ENCODE measurements at regions not wholly inside any gene's neighbourhood (a gene's known extent, or its start where the extent isn't known, plus 50 kb on each side); places are given as distances from the start of the nearest gene placed in this dataset.

DNA sequence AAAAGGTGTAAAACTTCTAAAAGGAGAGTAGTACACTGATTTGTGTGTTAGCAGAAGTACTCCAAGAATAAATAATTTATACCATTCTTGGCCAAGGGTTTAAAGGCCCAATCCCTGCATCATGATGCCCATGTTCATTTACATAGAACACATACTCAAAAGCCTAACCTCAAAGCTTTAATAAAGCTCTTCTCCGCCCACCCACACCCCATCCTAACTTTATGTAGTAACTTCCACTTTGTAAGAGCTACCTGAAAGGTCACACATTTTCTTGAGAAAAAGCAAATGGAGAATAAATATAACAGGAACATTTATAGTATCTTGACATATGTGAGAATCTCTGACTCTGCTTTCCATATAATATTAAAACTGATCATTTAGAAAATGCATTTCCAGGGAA, 148.8 kb upstream of the FREM1 start:
- Histone ChIP-seq H3K27ac (ENCODE audit: low read depth, low read length) (no peak overlapping the region), H3K9me2 (ENCODE audit: insufficient read depth) (no peaks in the 10 kb centered on the region), H3K27me3 (ENCODE audit: insufficient read depth, low read length) (peaks cover 8% of the 10 kb centered on the region), H3K9me3 (ENCODE audit: control insufficient read depth in 1 of 2, insufficient read depth in 1 of 2, low read depth in 1 of 2, low read length in 2 of 2) (no peaks in the 10 kb centered on the region), H3K4me1 (ENCODE audit: control insufficient read depth in 1 of 2, insufficient read depth in 2 of 2, low read length in 2 of 2) (no peaks in the 10 kb centered on the region), H3K79me2 (ENCODE audit: insufficient read depth, low read length) (no peaks in the 10 kb centered on the region), H3K4me3 (replicated peaks in 1 of 2; ENCODE audit: low read depth in 1 of 2, low read length in 2 of 2) (no peak overlapping the region), H3K4me2 (ENCODE audit: low read length) (no peak overlapping the region), H3K9ac (ENCODE audit: low read length) (no peak overlapping the region), H2AFZ (ENCODE audit: low read depth, low read length, poor library complexity, severe bottlenecking) (no peak overlapping the region), H4K20me1 (ENCODE audit: insufficient read depth) (no peaks in the 10 kb centered on the region), H3K36me3 (ENCODE audit: control insufficient read depth in 1 of 2, insufficient read depth in 2 of 2, low read length in 2 of 2) (no peaks in the 10 kb centered on the region)
- no peak for DNase-seq (ENCODE audit: low read depth, low spot score)
- CTCF ChIA-PET, result no interaction called here
- no TSS peak for BruUV-seq (replicated peaks)
- intact Hi-C loops (cut with micrococcal nuclease), result loop anchor here (5.0 kb wide), 1 partner anchor 78 kb away; no protein-coding TSS in a partner anchor
- ATAC-seq, result no peak
- POLR2A ChIA-PET, result interaction anchor here (1.3 kb wide), 1 partner anchor 10 kb away, joined by 3 read pairs; no protein-coding TSS in a partner anchor
- RAD21 ChIA-PET (ENCODE audit: low non-redundant PET in 1 of 2, low total read pairs in 2 of 2, uncharacterized antibody in 2 of 2, unreplicated experiment in 2 of 2), result no interaction called here
- TF ChIP-seq, protein P1, sequence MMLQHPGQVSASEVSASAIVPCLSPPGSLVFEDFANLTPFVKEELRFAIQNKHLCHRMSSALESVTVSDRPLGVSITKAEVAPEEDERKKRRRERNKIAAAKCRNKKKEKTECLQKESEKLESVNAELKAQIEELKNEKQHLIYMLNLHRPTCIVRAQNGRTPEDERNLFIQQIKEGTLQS (IDR thresholded peaks at IDR 0.05), result no peak
- TF ChIP-seq, protein P2, sequence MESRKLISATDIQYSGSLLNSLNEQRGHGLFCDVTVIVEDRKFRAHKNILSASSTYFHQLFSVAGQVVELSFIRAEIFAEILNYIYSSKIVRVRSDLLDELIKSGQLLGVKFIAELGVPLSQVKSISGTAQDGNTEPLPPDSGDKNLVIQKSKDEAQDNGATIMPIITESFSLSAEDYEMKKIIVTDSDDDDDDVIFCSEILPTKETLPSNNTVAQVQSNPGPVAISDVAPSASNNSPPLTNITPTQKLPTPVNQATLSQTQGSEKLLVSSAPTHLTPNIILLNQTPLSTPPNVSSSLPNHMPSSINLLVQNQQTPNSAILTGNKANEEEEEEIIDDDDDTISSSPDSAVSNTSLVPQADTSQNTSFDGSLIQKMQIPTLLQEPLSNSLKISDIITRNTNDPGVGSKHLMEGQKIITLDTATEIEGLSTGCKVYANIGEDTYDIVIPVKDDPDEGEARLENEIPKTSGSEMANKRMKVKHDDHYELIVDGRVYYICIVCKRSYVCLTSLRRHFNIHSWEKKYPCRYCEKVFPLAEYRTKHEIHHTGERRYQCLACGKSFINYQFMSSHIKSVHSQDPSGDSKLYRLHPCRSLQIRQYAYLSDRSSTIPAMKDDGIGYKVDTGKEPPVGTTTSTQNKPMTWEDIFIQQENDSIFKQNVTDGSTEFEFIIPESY (IDR thresholded peaks at IDR 0.05; ENCODE audit: extremely low read depth, insufficient replicate concordance, low read length), result no peak
- no peak for TF ChIP-seq POLR2A (IDR thresholded peaks at IDR 0.05; ENCODE audit: borderline replicate concordance, extremely low read depth, insufficient read depth, insufficient read length)
- no peak for TF ChIP-seq YY1 (IDR thresholded peaks at IDR 0.05; ENCODE audit: extremely low read depth, insufficient replicate concordance, low read depth, low read length)
- TF ChIP-seq, protein P3, sequence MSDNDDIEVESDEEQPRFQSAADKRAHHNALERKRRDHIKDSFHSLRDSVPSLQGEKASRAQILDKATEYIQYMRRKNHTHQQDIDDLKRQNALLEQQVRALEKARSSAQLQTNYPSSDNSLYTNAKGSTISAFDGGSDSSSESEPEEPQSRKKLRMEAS (IDR thresholded peaks at IDR 0.05), result no peak
- TF ChIP-seq SP1 (IDR thresholded peaks at IDR 0.05; ENCODE audit: low read depth), result no peak
- TF ChIP-seq TCF7L2 (IDR thresholded peaks at IDR 0.05; ENCODE audit: borderline replicate concordance, extremely low read depth, insufficient read depth, insufficient read length), result no peak
- TF ChIP-seq CBX3 (IDR thresholded peaks at IDR 0.05; ENCODE audit: low read depth), result no peak
- no peak for TF ChIP-seq ZFX (IDR thresholded peaks at IDR 0.05)
- TF ChIP-seq ELF1 (IDR thresholded peaks at IDR 0.05; ENCODE audit: borderline replicate concordance, low read depth), result no peak
- no peak for TF ChIP-seq SRF (IDR thresholded peaks at IDR 0.05; ENCODE audit: low read depth)
- TF ChIP-seq EGR1 (IDR thresholded peaks at IDR 0.05; ENCODE audit: low read depth), result no peak
- TF ChIP-seq CEBPB (IDR thresholded peaks at IDR 0.05; ENCODE audit: low read depth), result no peak
- no peak for TF ChIP-seq EZH2 (IDR thresholded peaks at IDR 0.05)

Measured in HCT116 (cell line).